HCT116 (cell line): ENCODE measurements at regions not wholly inside any gene's neighbourhood (a gene's known extent, or its start where the extent isn't known, plus 50 kb on each side); places are given as distances from the start of the nearest gene placed in this dataset.

Experiments
- ATAC-seq: fragments of 200-7000 bp; cut with Tn5 transposase; 2 replicates; pipeline ENCODE4 v1.9.1; 2020; ENCODE audit warnings: mild to moderate bottlenecking, moderate library complexity
- BruUV-seq: library from RNA; stranded (reverse); fragments of 400-500 nt; replicated peaks from 2 replicates; lab custom pipeline; 2021; lab: Mats Ljungman, UMichigan
- CTCF ChIA-PET: fragments of 300-600 bp; sonication (Branson Sonifier 250); formaldehyde crosslinking; loops from one replicate; lab custom pipeline; 2021; ENCODE audit warnings: antibody characterized with exemption; lab: Charles Lee
- POLR2A ChIA-PET: fragments of 300-600, 350-600 bp; sonication (Branson Sonifier 250); formaldehyde crosslinking; loops from one replicate; lab custom pipeline; 2021; ENCODE audit warnings: antibody characterized with exemption; lab: Charles Lee
- RAD21 ChIA-PET, 2 experiments: fragments of 300-600 bp; sonication (Branson Sonifier 250); formaldehyde crosslinking; loops; one replicate each; lab custom pipeline; 2023; ENCODE audit warnings: low total read pairs in 2 of 2; ENCODE audit not compliant: uncharacterized antibody in 2 of 2, unreplicated experiment in 2 of 2, low non-redundant PET in 1 of 2; lab: Charles Lee
- DNase-seq: peaks from one replicate; pipeline ENCODE4 v3.0.0-alpha.2; 2010; ENCODE audit warnings: low read depth, low spot score
- H2AFZ ChIP-seq: fragments of 200-600 bp; shearing (Covaris generic), sonication (generic); 2 replicates; pipeline ENCODE4 v1.6.1; 2017; ENCODE audit warnings: low read depth, mixed run types, mixed read lengths, antibody characterized with exemption, low read length; ENCODE audit not compliant: poor library complexity, severe bottlenecking
- H3K27ac ChIP-seq: 2 replicates; pipeline ENCODE4 v1.5.1; 2012; ENCODE audit warnings: low read depth, low read length
- H3K27me3 ChIP-seq: fragments of 200-600 bp; sonication (generic); 2 replicates; pipeline ENCODE4 v1.6.1; 2016; ENCODE audit warnings: mixed run types, low read length, mixed read lengths; ENCODE audit not compliant: insufficient read depth
- H3K36me3 ChIP-seq, 2 experiments: fragments of 200-500 bp in 1 of 2; fragments of 200-600 bp in 1 of 2; sonication (Bioruptor generic) in 1 of 2; sonication (generic) in 1 of 2; 2 replicates each; pipeline versions ENCODE4 v1.5.1 to v1.6.1; 2014 to 2016; ENCODE audit warnings: low read length in 2 of 2, inconsistent platforms in 1 of 2, mixed read lengths in 1 of 2, mixed run types in 1 of 2; ENCODE audit not compliant: insufficient read depth in 2 of 2, control insufficient read depth in 1 of 2
- H3K4me1 ChIP-seq, 2 experiments: fragments of 200-600 bp in 1 of 2; sonication (generic) in 1 of 2; 2 replicates each; pipeline versions ENCODE4 v1.5.1 to v1.6.1; 2012 to 2017; ENCODE audit warnings: low read length in 2 of 2, inconsistent platforms in 1 of 2, mild to moderate bottlenecking in 1 of 2, mixed read lengths in 1 of 2, mixed run types in 1 of 2, moderate library complexity in 1 of 2; ENCODE audit not compliant: insufficient read depth in 2 of 2, control insufficient read depth in 1 of 2
- H3K4me2 ChIP-seq: fragments of 200-600 bp; sonication (generic); 2 replicates; pipeline ENCODE4 v1.6.1; 2017; ENCODE audit warnings: mixed run types, low read length, mixed read lengths
- H3K4me3 ChIP-seq, 2 experiments: fragments of 200-600 bp in 1 of 2; sonication (generic) in 1 of 2; replicated peaks in 1 of 2; 2 replicates each; pipeline ENCODE4 v1.5.1; 2011 to 2016; ENCODE audit warnings: low read length in 2 of 2, control low read depth in 1 of 2, low read depth in 1 of 2, mild to moderate bottlenecking in 1 of 2, mixed read lengths in 1 of 2, mixed run types in 1 of 2
- H3K79me2 ChIP-seq: fragments of 200-600 bp; sonication (generic); 2 replicates; pipeline ENCODE4 v1.6.1; 2017; ENCODE audit warnings: mild to moderate bottlenecking, mixed run types, low read length, moderate library complexity, mixed read lengths; ENCODE audit not compliant: insufficient read depth
- H3K9ac ChIP-seq: fragments of 200-600 bp; sonication (generic); 2 replicates; pipeline ENCODE4 v1.6.1; 2016; ENCODE audit warnings: low read length, mixed read lengths
- H3K9me2 ChIP-seq: fragments of 200-600 bp; sonication (generic), shearing (Covaris generic); 2 replicates; pipeline ENCODE4 v1.6.1; 2017; ENCODE audit warnings: mixed run types, mild to moderate bottlenecking, moderate library complexity; ENCODE audit not compliant: insufficient read depth
- H3K9me3 ChIP-seq, 2 experiments: fragments of 200-500 bp in 1 of 2; fragments of 200-600 bp in 1 of 2; sonication (Bioruptor generic) in 1 of 2; sonication (generic) in 1 of 2; 2 replicates each; pipeline ENCODE4 v1.6.1; 2014 to 2017; ENCODE audit warnings: low read length in 2 of 2, mixed read lengths in 2 of 2, inconsistent platforms in 1 of 2, low read depth in 1 of 2, mild to moderate bottlenecking in 1 of 2, mixed run types in 1 of 2, moderate library complexity in 1 of 2; ENCODE audit not compliant: control insufficient read depth in 1 of 2, insufficient read depth in 1 of 2
- H4K20me1 ChIP-seq: fragments of 200-600 bp; sonication (generic), shearing (Covaris generic); 2 replicates; pipeline ENCODE4 v1.6.1; 2017; ENCODE audit warnings: mixed run types, mild to moderate bottlenecking, moderate library complexity; ENCODE audit not compliant: insufficient read depth
- ATF3 ChIP-seq: IDR thresholded peaks from 2 replicates; pipeline ENCODE4 v1.6.1; 2012
- CBX3 ChIP-seq: IDR thresholded peaks from 2 replicates; pipeline ENCODE4 v1.6.1; 2012; ENCODE audit warnings: low read depth
- CEBPB ChIP-seq: IDR thresholded peaks from 2 replicates; pipeline ENCODE4 v1.6.1; 2012; ENCODE audit warnings: low read depth
- CTCF ChIP-seq, 3 experiments: fragments of 200-600 bp in 1 of 3; sonication (generic) in 1 of 3; IDR thresholded peaks in 2 of 3; conservative IDR thresholded peaks in 1 of 3; 2 replicates each; pipeline ENCODE4 v1.5.1; 2012 to 2017; ENCODE audit warnings: low read depth in 2 of 3, low read length in 2 of 3, antibody characterized with exemption in 1 of 3, borderline replicate concordance in 1 of 3, control low read depth in 1 of 3, mild to moderate bottlenecking in 1 of 3, mixed read lengths in 1 of 3, mixed run types in 1 of 3, moderate library complexity in 1 of 3; ENCODE audit not compliant: insufficient read depth in 1 of 3
- EGR1 ChIP-seq: IDR thresholded peaks from 2 replicates; pipeline ENCODE4 v1.6.1; 2012; ENCODE audit warnings: low read depth
- EZH2 ChIP-seq: fragments of 200-600 bp; sonication (generic); IDR thresholded peaks from 2 replicates; pipeline ENCODE4 v1.6.1; 2017; ENCODE audit warnings: antibody characterized with exemption, mixed run types
- EZH2phosphoT487 ChIP-seq: fragments of 200-600 bp; IDR thresholded peaks from 2 replicates; pipeline ENCODE4 v1.6.1; 2018; ENCODE audit warnings: antibody characterized with exemption, borderline replicate concordance
- JUND ChIP-seq: IDR thresholded peaks from 2 replicates; pipeline ENCODE4 v1.6.1; 2012
- POLR2A ChIP-seq: IDR thresholded peaks from 2 replicates; pipeline ENCODE4 v1.7.0; 2011; ENCODE audit warnings: borderline replicate concordance; ENCODE audit not compliant: insufficient read depth, insufficient read length; ENCODE audit errors: extremely low read depth
- POLR2AphosphoS5 ChIP-seq: IDR thresholded peaks from 2 replicates; pipeline ENCODE4 v1.6.1; 2011; ENCODE audit warnings: mild to moderate bottlenecking, low read depth, low read length, moderate library complexity
- RAD21 ChIP-seq: IDR thresholded peaks from 2 replicates; pipeline ENCODE4 v1.6.1; 2012; ENCODE audit warnings: low read depth, mild to moderate bottlenecking
- SIN3A ChIP-seq: IDR thresholded peaks from 2 replicates; pipeline ENCODE4 v1.6.1; 2012; ENCODE audit warnings: low read depth
- SRF ChIP-seq: IDR thresholded peaks from 2 replicates; pipeline ENCODE4 v1.6.1; 2012; ENCODE audit warnings: low read depth
- TCF7L2 ChIP-seq: IDR thresholded peaks from 2 replicates; pipeline ENCODE4 v1.7.0; 2011; ENCODE audit warnings: borderline replicate concordance, inconsistent platforms; ENCODE audit not compliant: insufficient read depth, insufficient read length; ENCODE audit errors: extremely low read depth
- YY1 ChIP-seq: IDR thresholded peaks from 2 replicates; pipeline ENCODE4 v1.6.1; 2011; ENCODE audit warnings: low read length, low read depth, moderate library complexity, mild to moderate bottlenecking; ENCODE audit not compliant: insufficient replicate concordance; ENCODE audit errors: extremely low read depth
- ZBTB33 ChIP-seq: IDR thresholded peaks from 2 replicates; pipeline ENCODE4 v1.6.1; 2011; ENCODE audit warnings: mild to moderate bottlenecking, low read length, moderate library complexity; ENCODE audit not compliant: insufficient replicate concordance; ENCODE audit errors: extremely low read depth
- ZNF274 ChIP-seq: fragments of 200-500 bp; sonication (Bioruptor generic); IDR thresholded peaks from 2 replicates; pipeline ENCODE4 v1.6.1; 2014; ENCODE audit warnings: mild to moderate bottlenecking, low read depth, low read length, inconsistent platforms
- intact Hi-C: fragments of 100-400 bp; cut with micrococcal nuclease; formaldehyde crosslinking; loops from 2 replicates; pipeline ENCODE4 v1.10.0; 2022
- TF ChIP-seq, protein P1 (sequence below): IDR thresholded peaks from 2 replicates; pipeline ENCODE4 v1.6.1; 2012
- TF ChIP-seq, protein P2 (sequence below): IDR thresholded peaks from 2 replicates; pipeline ENCODE4 v1.6.1; 2012; ENCODE audit warnings: low read depth

- no peak overlapping the region for H3K27ac ChIP-seq
- no peak overlapping the region for H3K4me2 ChIP-seq
- CTCF ChIA-PET = no interaction called here
- TF ChIP-seq, protein P1, sequence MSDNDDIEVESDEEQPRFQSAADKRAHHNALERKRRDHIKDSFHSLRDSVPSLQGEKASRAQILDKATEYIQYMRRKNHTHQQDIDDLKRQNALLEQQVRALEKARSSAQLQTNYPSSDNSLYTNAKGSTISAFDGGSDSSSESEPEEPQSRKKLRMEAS = no peak
- TF ChIP-seq CEBPB (no peak), SRF (no peak), EZH2 (no peak), SIN3A (no peak), JUND (no peak), EGR1 (no peak), POLR2AphosphoS5 (no peak), ZNF274 (no peak), ATF3 (no peak), RAD21 (no peak), CBX3 (no peak), EZH2phosphoT487 (no peak), YY1 (no peak), TCF7L2 (no peak), CTCF (IDR thresholded peaks at IDR 0.05 in 2 of 3, conservative IDR thresholded peaks at IDR 0.05 in 1 of 3; ENCODE audit: borderline replicate concordance in 1 of 3, insufficient read depth in 1 of 3, low read depth in 2 of 3, low read length in 2 of 3) (no peak), ZBTB33 (no peak), POLR2A (no peak)
- TF ChIP-seq, protein P2, sequence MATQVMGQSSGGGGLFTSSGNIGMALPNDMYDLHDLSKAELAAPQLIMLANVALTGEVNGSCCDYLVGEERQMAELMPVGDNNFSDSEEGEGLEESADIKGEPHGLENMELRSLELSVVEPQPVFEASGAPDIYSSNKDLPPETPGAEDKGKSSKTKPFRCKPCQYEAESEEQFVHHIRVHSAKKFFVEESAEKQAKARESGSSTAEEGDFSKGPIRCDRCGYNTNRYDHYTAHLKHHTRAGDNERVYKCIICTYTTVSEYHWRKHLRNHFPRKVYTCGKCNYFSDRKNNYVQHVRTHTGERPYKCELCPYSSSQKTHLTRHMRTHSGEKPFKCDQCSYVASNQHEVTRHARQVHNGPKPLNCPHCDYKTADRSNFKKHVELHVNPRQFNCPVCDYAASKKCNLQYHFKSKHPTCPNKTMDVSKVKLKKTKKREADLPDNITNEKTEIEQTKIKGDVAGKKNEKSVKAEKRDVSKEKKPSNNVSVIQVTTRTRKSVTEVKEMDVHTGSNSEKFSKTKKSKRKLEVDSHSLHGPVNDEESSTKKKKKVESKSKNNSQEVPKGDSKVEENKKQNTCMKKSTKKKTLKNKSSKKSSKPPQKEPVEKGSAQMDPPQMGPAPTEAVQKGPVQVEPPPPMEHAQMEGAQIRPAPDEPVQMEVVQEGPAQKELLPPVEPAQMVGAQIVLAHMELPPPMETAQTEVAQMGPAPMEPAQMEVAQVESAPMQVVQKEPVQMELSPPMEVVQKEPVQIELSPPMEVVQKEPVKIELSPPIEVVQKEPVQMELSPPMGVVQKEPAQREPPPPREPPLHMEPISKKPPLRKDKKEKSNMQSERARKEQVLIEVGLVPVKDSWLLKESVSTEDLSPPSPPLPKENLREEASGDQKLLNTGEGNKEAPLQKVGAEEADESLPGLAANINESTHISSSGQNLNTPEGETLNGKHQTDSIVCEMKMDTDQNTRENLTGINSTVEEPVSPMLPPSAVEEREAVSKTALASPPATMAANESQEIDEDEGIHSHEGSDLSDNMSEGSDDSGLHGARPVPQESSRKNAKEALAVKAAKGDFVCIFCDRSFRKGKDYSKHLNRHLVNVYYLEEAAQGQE = no peak
- no peaks in the 10 kb centered on the region for H3K4me1 ChIP-seq
- no peaks in the 10 kb centered on the region; a peak in 1 of 4 replicates for H3K9me3 ChIP-seq
- no peak overlapping the region for H3K9ac ChIP-seq
- no peaks in the 10 kb centered on the region for H3K36me3 ChIP-seq
- no peaks in the 10 kb centered on the region for H4K20me1 ChIP-seq
- H3K79me2 ChIP-seq = no peaks in the 10 kb centered on the region
- no peaks in the 10 kb centered on the region for H3K9me2 ChIP-seq
- POLR2A ChIA-PET = no interaction called here
- no peaks in the 10 kb centered on the region for H3K27me3 ChIP-seq
- ATAC-seq = no peak
- no peak overlapping the region for H2AFZ ChIP-seq
- intact Hi-C loops = no loop called here
- no peak for DNase-seq
- BruUV-seq = no TSS peak
- RAD21 ChIA-PET = no interaction called here
- no peak overlapping the region for H3K4me3 ChIP-seq
Measured at GRCh38 chr14:43056106-43056505, 1449.4 kb downstream of the LRFN5 start.
